HEK293T (cell line): ENCODE measurements at regions not wholly inside any gene's neighbourhood (a gene's known extent, or its start where the extent isn't known, plus 50 kb on each side); places are given as distances from the start of the nearest gene placed in this dataset.

Experiments
- BHLHE40 ChIP-seq: fragments of 450-650 bp; IDR thresholded peaks from 2 replicates; pipeline ENCODE4 v1.6.1; 2016; ENCODE audit warnings: mild to moderate bottlenecking, moderate library complexity, borderline replicate concordance
- CTBP1 ChIP-seq: fragments of 450-650 bp; IDR thresholded peaks from 2 replicates; pipeline ENCODE4 v1.6.1; 2016; ENCODE audit warnings: borderline replicate concordance
- ELF4 ChIP-seq: fragments of 450-650 bp; IDR thresholded peaks from 2 replicates; pipeline ENCODE4 v1.6.1; 2017; ENCODE audit warnings: antibody characterized with exemption
- FOXA1 ChIP-seq: fragments of 450-650 bp; IDR thresholded peaks from 2 replicates; pipeline ENCODE4 v1.6.1; 2016; ENCODE audit warnings: mild to moderate bottlenecking
- FOXK2 ChIP-seq: fragments of 450-650 bp; IDR thresholded peaks from 2 replicates; pipeline ENCODE4 v1.6.1; 2016; ENCODE audit warnings: mild to moderate bottlenecking
- FOXM1 ChIP-seq: fragments of 450-650 bp; IDR thresholded peaks from 2 replicates; pipeline ENCODE4 v1.6.1; 2017; ENCODE audit warnings: mild to moderate bottlenecking, borderline replicate concordance
- HDGF ChIP-seq: fragments of 450-650 bp; IDR thresholded peaks from 2 replicates; pipeline ENCODE4 v1.6.1; 2017; ENCODE audit warnings: antibody characterized with exemption, borderline replicate concordance
- L3MBTL2 ChIP-seq: fragments of 450-650 bp; conservative IDR thresholded peaks from 2 replicates; pipeline ENCODE4 v1.6.1; 2016; ENCODE audit warnings: mild to moderate bottlenecking
- LEF1 ChIP-seq: fragments of 450-650 bp; IDR thresholded peaks from 2 replicates; pipeline ENCODE4 v1.6.1; 2017; ENCODE audit warnings: mild to moderate bottlenecking, borderline replicate concordance
- NFRKB ChIP-seq: fragments of 450-650 bp; IDR thresholded peaks from 2 replicates; pipeline ENCODE4 v1.6.1; 2016; ENCODE audit warnings: mild to moderate bottlenecking, moderate library complexity
- SP1 ChIP-seq: fragments of 450-650 bp; IDR thresholded peaks from 2 replicates; pipeline ENCODE4 v1.6.1; 2017
- SUZ12 ChIP-seq: fragments of 450-650 bp; IDR thresholded peaks from 2 replicates; pipeline ENCODE4 v1.6.1; 2016; ENCODE audit warnings: mild to moderate bottlenecking
- TARDBP ChIP-seq: fragments of 450-650 bp; IDR thresholded peaks from 2 replicates; pipeline ENCODE4 v1.6.1; 2016
- ZNF384 ChIP-seq: fragments of 450-650 bp; IDR thresholded peaks from 2 replicates; pipeline ENCODE4 v1.6.1; 2016

DNA sequence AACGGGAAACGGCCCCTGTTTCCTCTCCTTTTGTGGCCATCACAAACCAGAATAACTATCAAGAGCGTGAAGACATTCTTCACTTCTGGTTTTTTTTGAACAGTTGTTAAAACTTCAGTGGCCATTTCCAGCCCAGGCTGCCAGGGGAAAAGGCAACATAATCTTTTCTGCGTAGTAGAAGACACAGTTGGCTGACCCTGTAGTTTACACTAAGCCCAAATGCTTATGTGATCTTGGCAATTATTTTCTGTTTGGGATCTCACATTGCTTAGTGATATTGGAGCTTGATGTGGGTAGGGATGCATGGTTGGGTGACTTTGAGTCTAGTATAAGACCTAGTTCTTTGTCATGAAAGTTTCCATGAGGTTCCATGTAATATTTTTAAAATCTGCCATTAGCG lies 449.4 kb upstream of the CDH4 start:
- TF ChIP-seq SP1, result no peak
- TF ChIP-seq FOXK2, result no peak
- no peak for TF ChIP-seq BHLHE40
- no peak for TF ChIP-seq L3MBTL2
- no peak for TF ChIP-seq FOXM1
- no peak for TF ChIP-seq LEF1
- no peak for TF ChIP-seq ZNF384
- no peak for TF ChIP-seq SUZ12
- no peak for TF ChIP-seq NFRKB
- TF ChIP-seq TARDBP, result no peak
- TF ChIP-seq FOXA1, result no peak
- TF ChIP-seq CTBP1, result no peak
- no peak for TF ChIP-seq HDGF
- no peak for TF ChIP-seq ELF4
